ENCODE measurements at regions not wholly inside any gene's neighbourhood (a gene's known extent, or its start where the extent isn't known, plus 50 kb on each side); places are given as distances from the start of the nearest gene placed in this dataset.
"Not testable (repeated sequence)": the region's sequence is repeated elsewhere in the genome, so short reads cannot be mapped to it uniquely, and the experiment has no call there.

GRCh38 chr1:233824179-233824578, 80.3 kb upstream of the SLC35F3 start:
- TF ChIP-seq, protein P1, sequence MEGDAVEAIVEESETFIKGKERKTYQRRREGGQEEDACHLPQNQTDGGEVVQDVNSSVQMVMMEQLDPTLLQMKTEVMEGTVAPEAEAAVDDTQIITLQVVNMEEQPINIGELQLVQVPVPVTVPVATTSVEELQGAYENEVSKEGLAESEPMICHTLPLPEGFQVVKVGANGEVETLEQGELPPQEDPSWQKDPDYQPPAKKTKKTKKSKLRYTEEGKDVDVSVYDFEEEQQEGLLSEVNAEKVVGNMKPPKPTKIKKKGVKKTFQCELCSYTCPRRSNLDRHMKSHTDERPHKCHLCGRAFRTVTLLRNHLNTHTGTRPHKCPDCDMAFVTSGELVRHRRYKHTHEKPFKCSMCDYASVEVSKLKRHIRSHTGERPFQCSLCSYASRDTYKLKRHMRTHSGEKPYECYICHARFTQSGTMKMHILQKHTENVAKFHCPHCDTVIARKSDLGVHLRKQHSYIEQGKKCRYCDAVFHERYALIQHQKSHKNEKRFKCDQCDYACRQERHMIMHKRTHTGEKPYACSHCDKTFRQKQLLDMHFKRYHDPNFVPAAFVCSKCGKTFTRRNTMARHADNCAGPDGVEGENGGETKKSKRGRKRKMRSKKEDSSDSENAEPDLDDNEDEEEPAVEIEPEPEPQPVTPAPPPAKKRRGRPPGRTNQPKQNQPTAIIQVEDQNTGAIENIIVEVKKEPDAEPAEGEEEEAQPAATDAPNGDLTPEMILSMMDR (IDR thresholded peaks at IDR 0.05) = not testable (repeated sequence)
- TF ChIP-seq EZH2 (IDR thresholded peaks at IDR 0.05; ENCODE audit: borderline replicate concordance, insufficient read depth, low read depth, low read length, poor library complexity, severe bottlenecking) = not testable (repeated sequence)

Data from B cell (primary cell).